K562 (cell line): ENCODE measurements at regions not wholly inside any gene's neighbourhood (a gene's known extent, or its start where the extent isn't known, plus 50 kb on each side); places are given as distances from the start of the nearest gene placed in this dataset.

Experiments
- ATAC-seq: fragments of 200-7000 bp; cut with Tn5 transposase; 3 replicates; pipeline ENCODE4 v1.9.1; 2020; ENCODE audit warnings: moderate library complexity
- BruUV-seq: library from RNA; stranded (reverse); fragments of 400-500 nt; replicated peaks from 2 replicates; lab custom pipeline; 2021; lab: Mats Ljungman, UMichigan
- CTCF ChIA-PET: fragments of 300-600 bp; formaldehyde crosslinking; extraction: SDS; loops from one replicate; lab custom pipeline; 2021; ENCODE audit warnings: low intra/inter-chr PET ratio; lab: Yijun Ruan, JAX
- POLR2A ChIA-PET: fragments of 300-600, 350-650 bp; sonication (Branson Sonifier 250); formaldehyde crosslinking; extraction: SDS; loops from one replicate; lab custom pipeline; 2021; ENCODE audit warnings: antibody characterized with exemption, inconsistent platforms; lab: Yijun Ruan, JAX
- DNase-seq, 4 experiments: peaks; one replicate each; pipeline versions ENCODE4 v3.0.0 to v3.0.0-alpha.2; 2011 to 2018; ENCODE audit warnings: low spot score in 3 of 4, mixed read lengths in 3 of 4; ENCODE audit errors: extremely low read depth in 1 of 4
- FAIRE-seq: peaks from 2 replicates; lab custom pipeline; 2011; peaks lifted over from hg19 to GRCh38; lab: Jason Lieb, UNC
- H2AFZ ChIP-seq: 2 replicates; pipeline ENCODE4 v1.6.0; 2011; ENCODE audit warnings: low read depth, low read length, control low read depth, inconsistent platforms
- H3K27ac ChIP-seq: fragments of 200-600 bp; 3 replicates; pipeline ENCODE4 v1.8.0; 2011; ENCODE audit warnings: low read depth, mild to moderate bottlenecking, control low read depth, inconsistent platforms, low read length, moderate library complexity, mixed read lengths; ENCODE audit errors: extremely low read depth
- H3K27me3 ChIP-seq, 2 experiments: fragments of 300-600 bp in 1 of 2; 2 replicates in 1 of 2; 3 replicates in 1 of 2; pipeline versions ENCODE4 v1.6.0 to v1.8.0; 2011; ENCODE audit warnings: inconsistent platforms in 2 of 2, low read length in 2 of 2, mild to moderate bottlenecking in 1 of 2, mixed read lengths in 1 of 2, moderate library complexity in 1 of 2; ENCODE audit not compliant: control insufficient read depth in 2 of 2, insufficient read depth in 2 of 2
- H3K36me3 ChIP-seq: fragments of 300-600 bp; 3 replicates; pipeline ENCODE4 v1.8.0; 2011; ENCODE audit warnings: mild to moderate bottlenecking, low read length, inconsistent platforms; ENCODE audit not compliant: control insufficient read depth, insufficient read depth
- H3K4me1 ChIP-seq, 2 experiments: fragments of 200-600 bp in 1 of 2; replicated peaks in 1 of 2; 2 replicates in 1 of 2; 3 replicates in 1 of 2; pipeline versions ENCODE4 v1.5.1 to v1.8.0; 2011; ENCODE audit warnings: inconsistent platforms in 2 of 2, low read length in 2 of 2, mild to moderate bottlenecking in 1 of 2, mixed read lengths in 1 of 2, moderate library complexity in 1 of 2; ENCODE audit not compliant: control insufficient read depth in 2 of 2, insufficient read depth in 2 of 2
- H3K4me2 ChIP-seq: 2 replicates; pipeline ENCODE4 v1.6.1; 2011; ENCODE audit warnings: low read length, control low read depth, inconsistent platforms, mixed read lengths; ENCODE audit not compliant: insufficient read depth
- H3K4me3 ChIP-seq: fragments of 200-600 bp; sonication (generic), shearing (Covaris generic); 2 replicates; pipeline ENCODE4 v1.5.1; 2016; ENCODE audit warnings: control low read depth, inconsistent platforms
- H3K79me2 ChIP-seq: fragments of 200-600 bp; 3 replicates; pipeline ENCODE4 v1.8.0; 2011; ENCODE audit warnings: low read length, inconsistent platforms; ENCODE audit not compliant: control insufficient read depth, insufficient read depth
- H3K9ac ChIP-seq, 2 experiments: 2 replicates each; pipeline versions ENCODE4 v1.6.0 to v1.6.1; 2011; ENCODE audit warnings: low read depth in 2 of 2, low read length in 2 of 2, control low read depth in 1 of 2, inconsistent platforms in 1 of 2, mild to moderate bottlenecking in 1 of 2, mixed read lengths in 1 of 2; ENCODE audit not compliant: insufficient read depth in 1 of 2
- H3K9me1 ChIP-seq: one replicate; pipeline ENCODE4 v1.6.0; 2011; ENCODE audit warnings: inconsistent platforms, mild to moderate bottlenecking, low read length, moderate library complexity; ENCODE audit not compliant: control insufficient read depth, insufficient read depth
- H3K9me3 ChIP-seq: replicated peaks from 2 replicates; pipeline ENCODE4 v1.5.1; 2011; ENCODE audit warnings: low read depth, low read length, inconsistent platforms; ENCODE audit not compliant: control insufficient read depth, insufficient read depth
- H4K20me1 ChIP-seq: replicated peaks from 2 replicates; pipeline ENCODE4 v1.6.1; 2011; ENCODE audit warnings: low read length, inconsistent platforms, mixed read lengths; ENCODE audit not compliant: control insufficient read depth, insufficient read depth
- CHD1 ChIP-seq: fragments of 200-600 bp; sonication (generic); IDR thresholded peaks from one replicate; pipeline ENCODE4 v1.6.1; 2012; ENCODE audit warnings: mild to moderate bottlenecking, moderate library complexity, low read length, inconsistent platforms
- DNMT1 ChIP-seq: fragments of 450-650 bp; IDR thresholded peaks from 2 replicates; pipeline ENCODE4 v1.6.1; 2016; ENCODE audit warnings: antibody characterized with exemption, mild to moderate bottlenecking
- ELF4 ChIP-seq: fragments of 450-650 bp; formaldehyde crosslinking; IDR thresholded peaks from 2 replicates; pipeline ENCODE4 v1.4.0; 2022; ENCODE audit warnings: missing genetic modification characterization
- ERF ChIP-seq: fragments of 450-650 bp; formaldehyde crosslinking; IDR thresholded peaks from 2 replicates; pipeline ENCODE4 v1.4.0; 2020; ENCODE audit warnings: mild to moderate bottlenecking, mixed read lengths
- HEY1 ChIP-seq: fragments of 250-450 bp; sonication (Bioruptor Pico); IDR thresholded peaks from 2 replicates; pipeline ENCODE4 v1.5.0; 2020; ENCODE audit warnings: mild to moderate bottlenecking, moderate library complexity, borderline replicate concordance
- HNRNPK ChIP-seq: fragments of 200-400 bp; formaldehyde crosslinking; IDR thresholded peaks from one replicate; pipeline ENCODE4 v1.6.1; 2018; ENCODE audit warnings: mild to moderate bottlenecking, low read depth, low read length; ENCODE audit not compliant: poor library complexity, severe bottlenecking
- NELFE ChIP-seq: IDR thresholded peaks from 2 replicates; pipeline ENCODE4 v1.6.1; 2011; ENCODE audit warnings: mild to moderate bottlenecking; ENCODE audit not compliant: insufficient read depth, insufficient read length
- NUFIP1 ChIP-seq: fragments of 450-650 bp; IDR thresholded peaks from 2 replicates; pipeline ENCODE4 v1.6.1; 2018; ENCODE audit not compliant: partially characterized antibody
- RBFOX2 ChIP-seq: fragments of 200-400 bp; formaldehyde crosslinking; IDR thresholded peaks from 2 replicates; pipeline ENCODE4 v1.6.1; 2017; ENCODE audit warnings: low read depth, mild to moderate bottlenecking, low read length, moderate library complexity
- SAFB2 ChIP-seq: fragments of 200-400 bp; formaldehyde crosslinking; IDR thresholded peaks from 2 replicates; pipeline ENCODE4 v1.6.1; 2018; ENCODE audit warnings: borderline replicate concordance, low read length, low read depth, moderate library complexity; ENCODE audit not compliant: severe bottlenecking
- TARDBP ChIP-seq: fragments of 450-650 bp; IDR thresholded peaks from 2 replicates; pipeline ENCODE4 v1.6.1; 2016
- ZBTB1 ChIP-seq: sonication (generic); formaldehyde crosslinking; IDR thresholded peaks from 2 replicates; pipeline ENCODE4 v1.8.1; 2023; ENCODE audit warnings: missing genetic modification reagents, low read depth, mild to moderate bottlenecking, borderline replicate concordance
- ZC3H4 ChIP-seq: sonication (generic); formaldehyde crosslinking; IDR thresholded peaks from 2 replicates; pipeline ENCODE4 v1.9.0; 2021; ENCODE audit warnings: missing genetic modification reagents, borderline replicate concordance
- ZNF696 ChIP-seq: fragments of 250-450 bp; sonication (Bioruptor Pico); conservative IDR thresholded peaks from 2 replicates; pipeline ENCODE4 v1.4.0; 2020; ENCODE audit warnings: mild to moderate bottlenecking, moderate library complexity
- ZNF77 ChIP-seq: fragments of 250-450 bp; sonication (Bioruptor Pico); IDR thresholded peaks from 2 replicates; pipeline ENCODE4 v1.5.0; 2020
- WGBS: fragments of 100-300 bp; shearing (Covaris generic); methylation state at CpG from one replicate; pipeline ENCODE4 v1.1.6; 2016; ENCODE audit warnings: low coverage, mixed read lengths; ENCODE audit not compliant: insufficient coverage; ENCODE audit errors: missing lambda C conversion rate; 5-methylcytosine and 5-hydroxymethylcytosine counted together
- in situ Hi-C: fragments of 300-500 bp; cut with MboI; formaldehyde crosslinking; loops from 4 replicates; pipeline ENCODE4 v1.15.0; 2018; ENCODE audit warnings: inconsistent platforms, mixed read lengths
- intact Hi-C: fragments of 100-400 bp; cut with micrococcal nuclease; formaldehyde crosslinking; loops from 2 replicates; pipeline ENCODE4 v1.14.2; 2022
- TF ChIP-seq, protein P1 (sequence below): sonication (generic); formaldehyde crosslinking; IDR thresholded peaks from 2 replicates; pipeline ENCODE4 v1.8.0; 2022; ENCODE audit warnings: missing genetic modification reagents, mild to moderate bottlenecking, moderate library complexity, borderline replicate concordance
- TF ChIP-seq, protein P2 (sequence below): fragments of 450-650 bp; formaldehyde crosslinking; IDR thresholded peaks from 2 replicates; pipeline ENCODE4 v1.4.0; 2022; ENCODE audit warnings: mild to moderate bottlenecking, moderate library complexity

DNA sequence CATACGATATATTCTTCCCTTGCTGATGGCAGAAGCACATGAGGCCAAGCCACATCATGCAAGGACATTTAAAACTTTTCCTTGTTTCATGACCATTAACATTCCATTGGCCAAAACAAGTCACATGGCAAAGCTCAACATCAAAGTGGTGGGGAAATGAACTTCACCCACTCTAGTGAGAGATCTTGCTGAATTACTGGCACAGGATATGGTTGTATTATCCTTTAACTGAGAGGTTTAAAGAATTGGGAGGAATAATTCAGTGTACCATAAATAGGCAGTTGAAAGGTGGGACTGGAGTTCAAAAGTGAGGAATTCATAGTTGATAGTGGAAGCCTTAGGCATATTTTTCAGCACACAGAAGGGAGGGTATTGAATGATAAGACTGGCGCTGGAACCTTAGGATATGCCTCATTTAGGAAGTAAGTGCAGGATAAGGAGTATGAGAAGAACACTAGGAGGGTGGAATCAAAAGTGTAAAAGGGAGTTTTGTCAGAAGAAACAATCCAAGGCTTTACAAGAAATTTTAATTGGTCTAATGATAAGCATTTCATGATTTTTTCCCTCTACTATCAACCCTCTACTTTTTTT, 398.8 kb downstream of the C12orf75 start:
- TF ChIP-seq RBFOX2 (no peak), ERF (CRISPR knock-in tag) (no peak), HEY1 (CRISPR knock-in tag) (no peak), CHD1 (no peak), TARDBP (no peak), ZNF696 (no peak), ZBTB1 (no peak), NUFIP1 (no peak), DNMT1 (no peak), SAFB2 (no peak), NELFE (no peak), ELF4 (no peak), HNRNPK (no peak), ZC3H4 (CRISPR knock-in tag) (no peak), ZNF77 (no peak)
- TF ChIP-seq, protein P1, sequence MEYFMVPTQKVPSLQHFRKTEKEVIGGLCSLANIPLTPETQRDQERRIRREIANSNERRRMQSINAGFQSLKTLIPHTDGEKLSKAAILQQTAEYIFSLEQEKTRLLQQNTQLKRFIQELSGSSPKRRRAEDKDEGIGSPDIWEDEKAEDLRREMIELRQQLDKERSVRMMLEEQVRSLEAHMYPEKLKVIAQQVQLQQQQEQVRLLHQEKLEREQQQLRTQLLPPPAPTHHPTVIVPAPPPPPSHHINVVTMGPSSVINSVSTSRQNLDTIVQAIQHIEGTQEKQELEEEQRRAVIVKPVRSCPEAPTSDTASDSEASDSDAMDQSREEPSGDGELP, result no peak
- TF ChIP-seq, protein P2, sequence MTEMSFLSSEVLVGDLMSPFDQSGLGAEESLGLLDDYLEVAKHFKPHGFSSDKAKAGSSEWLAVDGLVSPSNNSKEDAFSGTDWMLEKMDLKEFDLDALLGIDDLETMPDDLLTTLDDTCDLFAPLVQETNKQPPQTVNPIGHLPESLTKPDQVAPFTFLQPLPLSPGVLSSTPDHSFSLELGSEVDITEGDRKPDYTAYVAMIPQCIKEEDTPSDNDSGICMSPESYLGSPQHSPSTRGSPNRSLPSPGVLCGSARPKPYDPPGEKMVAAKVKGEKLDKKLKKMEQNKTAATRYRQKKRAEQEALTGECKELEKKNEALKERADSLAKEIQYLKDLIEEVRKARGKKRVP, result no peak
- Histone ChIP-seq H4K20me1 (no peaks in the 10 kb centered on the region), H3K79me2 (no peaks in the 10 kb centered on the region), H3K27me3 (no peaks in the 10 kb centered on the region), H2AFZ (no peak overlapping the region), H3K4me3 (no peak overlapping the region), H3K36me3 (no peaks in the 10 kb centered on the region), H3K9ac (no peak overlapping the region), H3K9me1 (no peaks in the 10 kb centered on the region), H3K9me3 (no peaks in the 10 kb centered on the region), H3K4me1 (no peaks in the 10 kb centered on the region), H3K4me2 (no peak overlapping the region), H3K27ac (no peak overlapping the region)
- ATAC-seq, result no peak
- ChIA-PET POLR2A (no interaction called here), CTCF (no interaction called here)
- WGBS, result 0% methylated on average over 2 of the region's 2 CpGs
- no TSS peak for BruUV-seq
- intact Hi-C loops, result no loop called here
- in situ Hi-C loops, result no loop called here
- FAIRE-seq, result no peak
- no peak for DNase-seq
